Pancreas (tissue), 10 donors: ENCODE measurements at regions not wholly inside any gene's neighbourhood (a gene's known extent, or its start where the extent isn't known, plus 50 kb on each side); places are given as distances from the start of the nearest gene placed in this dataset.

Source experiments
- ATAC-seq, 4 donors: fragments of 200-7000 bp; cut with Tn5 transposase; one replicate each; pipeline versions ENCODE4 v1.8.0 to v1.9.1; 2020; ENCODE audit warnings: mild to moderate bottlenecking in 4 of 4, moderate library complexity in 4 of 4
- DNase-seq, 6 donors: peaks; one replicate each; pipeline ENCODE4 v3.0.0-alpha.2; 2020
- FAIRE-seq: peaks from 2 replicates; lab custom pipeline; 2012; peaks lifted over from hg19 to GRCh38; lab: Jason Lieb, UNC
- H3K27ac ChIP-seq, 4 donors: fragments of 200-600 bp; sonication (generic); 1 replicate in 3 of 4; 2 replicates in 1 of 4; pipeline versions ENCODE4 v1.5.0 to v1.8.0; 2020
- H3K27me3 ChIP-seq, 4 donors: fragments of 200-600 bp; one replicate each; pipeline ENCODE4 v1.8.0; 2021
- H3K36me3 ChIP-seq, 3 donors: fragments of 200-600 bp; sonication (generic) in 1 of 3; one replicate each; pipeline versions ENCODE4 v1.5.0 to v1.8.0; 2020 to 2021
- H3K4me1 ChIP-seq, 3 donors: fragments of 200-600 bp; one replicate each; pipeline ENCODE4 v1.8.0; 2021
- H3K4me3 ChIP-seq, 4 donors: fragments of 200-600 bp; sonication (generic) in 2 of 4; one replicate each; pipeline versions ENCODE4 v1.5.0 to v1.8.0; 2020 to 2021
- H3K9me3 ChIP-seq, 4 donors: fragments of 200-600 bp; one replicate each; pipeline ENCODE4 v1.8.0; 2021
- WGBS, 2 donors: extraction: QIAGEN DNeasy Blood & Tissue Kit; methylation state at CpG; one replicate each; pipeline ENCODE4 v1.1.7; 2013; 5-methylcytosine and 5-hydroxymethylcytosine counted together
- intact Hi-C, 3 donors: fragments of 100-400 bp; cut with DNase I; formaldehyde crosslinking; loops; one replicate each; pipeline versions ENCODE4 v1.11.1 to v1.14.2; 2022
- TF ChIP-seq, protein P1 (sequence below), 4 donors: fragments of 200-600 bp; sonication (generic) in 3 of 4; IDR thresholded peaks; one replicate each; pipeline versions ENCODE4 v1.5.0 to v1.8.0; 2021; ENCODE audit warnings: antibody characterized with exemption in 4 of 4
- donor health status: healthy with polysubstance abuse.
- donor health status: DM: no; HTN: no; CAD: no; lungs with moderate emphysema.
- donor health status: DM: no; HTN: no; CAD: no.
- donor health status: control.
- donor health status: control.
- donor health status: Bipolar disorder and iron deficiency.
- donor health status: DM: yes; HTN: yes; CAD: no.
- donor health status: DM: no; HTN: no; CAD: no.
- donor health status: DM: no; HTN: no; CAD: no.
- donor health status: DM: yes; HTN: yes; CAD: no.

DNA sequence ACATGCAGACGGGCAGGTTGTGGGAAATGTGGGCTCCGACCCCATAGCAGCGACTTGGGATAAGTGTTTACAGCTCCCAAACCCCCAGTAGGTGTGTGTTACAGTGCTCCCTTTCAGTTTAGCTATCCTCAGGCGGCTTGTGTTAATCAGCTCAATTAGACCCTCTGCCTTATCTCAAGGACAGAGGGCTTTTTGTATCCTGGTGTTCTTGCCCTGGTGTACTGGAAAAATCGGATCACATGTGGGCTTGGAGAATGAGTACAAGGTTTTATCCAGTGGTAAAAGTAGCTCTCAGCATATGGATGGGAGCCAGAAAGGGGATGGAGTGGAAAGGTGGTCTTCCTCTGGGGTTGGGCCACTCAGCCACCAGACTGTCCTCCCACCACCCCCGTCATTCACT, 264.7 kb upstream of the SYT4 start:
- FAIRE-seq (no peak), ATAC-seq (no peak), DNase-seq (no peak)
- H3K36me3 ChIP-seq: no peaks in the 10 kb centered on the region
- 71 to 80% methylated on average over 6 of the region's 6 CpGs for WGBS, 2 donors
- H3K4me1 ChIP-seq: no peaks in the 10 kb centered on the region
- H3K27ac ChIP-seq: no peak overlapping the region
- H3K4me3 ChIP-seq: no peak overlapping the region
- no peaks in the 10 kb centered on the region for H3K9me3 ChIP-seq
- intact Hi-C loops: no loop called here
- TF ChIP-seq, protein P1, sequence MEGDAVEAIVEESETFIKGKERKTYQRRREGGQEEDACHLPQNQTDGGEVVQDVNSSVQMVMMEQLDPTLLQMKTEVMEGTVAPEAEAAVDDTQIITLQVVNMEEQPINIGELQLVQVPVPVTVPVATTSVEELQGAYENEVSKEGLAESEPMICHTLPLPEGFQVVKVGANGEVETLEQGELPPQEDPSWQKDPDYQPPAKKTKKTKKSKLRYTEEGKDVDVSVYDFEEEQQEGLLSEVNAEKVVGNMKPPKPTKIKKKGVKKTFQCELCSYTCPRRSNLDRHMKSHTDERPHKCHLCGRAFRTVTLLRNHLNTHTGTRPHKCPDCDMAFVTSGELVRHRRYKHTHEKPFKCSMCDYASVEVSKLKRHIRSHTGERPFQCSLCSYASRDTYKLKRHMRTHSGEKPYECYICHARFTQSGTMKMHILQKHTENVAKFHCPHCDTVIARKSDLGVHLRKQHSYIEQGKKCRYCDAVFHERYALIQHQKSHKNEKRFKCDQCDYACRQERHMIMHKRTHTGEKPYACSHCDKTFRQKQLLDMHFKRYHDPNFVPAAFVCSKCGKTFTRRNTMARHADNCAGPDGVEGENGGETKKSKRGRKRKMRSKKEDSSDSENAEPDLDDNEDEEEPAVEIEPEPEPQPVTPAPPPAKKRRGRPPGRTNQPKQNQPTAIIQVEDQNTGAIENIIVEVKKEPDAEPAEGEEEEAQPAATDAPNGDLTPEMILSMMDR (IDR thresholded peaks at IDR 0.05): no peak
- H3K27me3 ChIP-seq: no peaks in the 10 kb centered on the region

DNA sequence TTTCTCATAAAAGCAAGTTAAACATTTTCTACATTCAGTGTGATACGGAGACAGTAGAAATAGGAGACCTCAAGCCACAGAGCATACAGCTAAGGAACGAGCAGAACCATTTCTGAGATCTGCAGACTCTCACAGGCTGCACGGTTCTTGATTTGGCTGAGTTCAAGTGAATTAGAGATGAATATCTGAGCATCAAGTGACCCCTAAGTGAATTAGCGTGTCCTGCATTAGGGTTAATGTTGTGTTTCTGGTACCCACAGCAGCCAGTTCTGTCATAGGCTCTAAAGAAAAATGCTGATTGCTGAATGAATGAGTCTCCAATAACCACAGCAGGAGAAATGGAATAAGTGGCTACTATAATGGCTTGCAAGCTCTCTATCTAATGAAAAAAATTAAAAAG, 265.9 kb upstream of the SYT4 start:
- FAIRE-seq (no peak), ATAC-seq (no peak), DNase-seq (no peak)
- intact Hi-C loops: no loop called here
- WGBS, 2 donors: 70 to 74% methylated on average over 4 of the region's 4 CpGs
- Histone ChIP-seq H3K4me1 (no peaks in the 10 kb centered on the region), H3K27me3 (no peaks in the 10 kb centered on the region), H3K9me3 (no peaks in the 10 kb centered on the region), H3K4me3 (no peak overlapping the region), H3K27ac (no peak overlapping the region), H3K36me3 (no peaks in the 10 kb centered on the region)
- TF ChIP-seq, protein P1 (IDR thresholded peaks at IDR 0.05): no peak

DNA sequence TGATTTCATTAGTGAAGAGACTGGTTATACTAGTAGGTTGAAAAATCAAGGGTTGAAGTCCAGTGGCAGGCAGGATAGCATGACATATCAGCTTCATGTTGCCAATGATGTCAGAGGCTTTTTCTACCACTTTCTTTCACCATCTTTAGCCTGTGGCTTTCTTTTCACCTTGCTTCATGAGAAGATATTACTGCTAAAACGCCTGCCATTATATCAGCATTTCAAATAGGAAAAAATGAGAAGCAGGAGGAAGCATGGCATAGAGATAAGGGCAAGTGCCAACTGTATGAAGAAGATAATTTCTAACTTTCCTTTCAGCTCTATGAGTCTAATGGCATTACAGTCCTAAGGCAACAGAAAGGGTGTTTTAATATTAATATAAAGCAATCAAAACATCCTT, 270.2 kb upstream of the SYT4 start:
- WGBS, 2 donors: 18 to 23% methylated on average over 1 of the region's 1 CpG
- ATAC-seq (no peak), DNase-seq (no peak), FAIRE-seq (no peak)
- Histone ChIP-seq H3K27me3 (no peaks in the 10 kb centered on the region), H3K36me3 (no peaks in the 10 kb centered on the region), H3K4me3 (no peak overlapping the region), H3K27ac (no peak overlapping the region), H3K4me1 (no peaks in the 10 kb centered on the region), H3K9me3 (no peaks in the 10 kb centered on the region)
- TF ChIP-seq, protein P1 (IDR thresholded peaks at IDR 0.05): no peak
- intact Hi-C loops: no loop called here

DNA sequence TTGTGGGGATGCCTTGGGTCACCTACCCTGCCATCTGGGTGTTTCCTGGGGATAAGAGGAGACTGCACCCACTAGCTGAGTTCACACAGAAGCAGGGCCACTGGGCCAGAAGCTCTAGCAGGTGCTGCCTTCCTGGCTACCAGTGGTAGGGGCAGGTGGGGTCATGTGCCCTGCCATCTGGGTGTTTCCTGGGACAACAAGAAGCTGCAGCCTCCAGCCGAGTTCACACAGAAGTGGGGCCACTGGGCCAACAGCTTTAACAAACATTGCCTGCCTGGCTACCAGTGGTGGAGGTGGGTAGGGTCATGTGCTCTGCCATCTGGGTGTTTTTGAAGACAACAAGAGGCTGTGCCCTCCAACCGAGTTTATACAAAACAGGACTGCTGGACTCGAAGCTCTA, 282.2 kb upstream of the SYT4 start:
- intact Hi-C loops: no loop called here
- H3K4me1 ChIP-seq: no peaks in the 10 kb centered on the region
- 69 to 78% methylated on average over 3 of the region's 3 CpGs for WGBS, 2 donors
- no peaks in the 10 kb centered on the region for H3K27me3 ChIP-seq
- TF ChIP-seq, protein P1 (IDR thresholded peaks at IDR 0.05): no peak
- no peaks in the 10 kb centered on the region for H3K9me3 ChIP-seq
- H3K4me3 ChIP-seq: no peak overlapping the region
- FAIRE-seq (no peak), DNase-seq (peak in 1 of 6 donors; percentile 17), ATAC-seq (peak in 1 of 4 donors; percentile 17)
- H3K27ac ChIP-seq: no peak overlapping the region
- no peaks in the 10 kb centered on the region for H3K36me3 ChIP-seq

DNA sequence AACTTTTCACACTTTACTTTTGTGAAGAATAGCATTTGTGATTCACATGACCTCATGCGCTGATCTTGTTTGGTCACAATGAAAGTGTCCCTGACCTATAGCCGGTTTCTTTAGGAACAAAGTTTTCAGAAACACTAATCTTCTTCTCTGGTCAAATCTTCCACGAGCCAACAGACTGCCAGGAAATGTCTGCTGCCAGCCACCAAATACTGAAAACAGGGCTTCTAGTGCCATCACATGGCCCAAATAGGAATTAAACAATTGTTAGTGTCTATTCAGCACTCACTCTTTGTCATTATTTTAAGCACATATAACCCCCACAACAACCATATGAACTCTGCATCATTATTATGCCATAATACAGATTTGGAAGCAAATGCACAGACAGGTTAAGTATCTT, 286.5 kb upstream of the SYT4 start:
- intact Hi-C loops: loop anchor here in 1 of 3 donors (10.0 kb wide), 2 partner anchors 279 to 1259 kb away; no protein-coding TSS in a partner anchor
- ATAC-seq: peak; percentile 83 to 99 (median 96)
- Histone ChIP-seq H3K4me3 (no peak overlapping the region), H3K27ac (no peak overlapping the region), H3K9me3 (no peaks in the 10 kb centered on the region), H3K4me1 (no peaks in the 10 kb centered on the region), H3K27me3 (no peaks in the 10 kb centered on the region), H3K36me3 (no peaks in the 10 kb centered on the region)
- peak in 4 of 6 donors; percentile 7 to 44 (median 28) for DNase-seq
- TF ChIP-seq, protein P1 (IDR thresholded peaks at IDR 0.05): peak in 3 of 4 donors; percentile 13 to 45 (median 22)
- FAIRE-seq: no peak
- 7 to 8% methylated on average over 3 of the region's 3 CpGs for whole genome bisulfite sequencing, 2 donors
